ENCODE measurements at regions not wholly inside any gene's neighbourhood (a gene's known extent, or its start where the extent isn't known, plus 50 kb on each side); places are given as distances from the start of the nearest gene placed in this dataset.

DNA sequence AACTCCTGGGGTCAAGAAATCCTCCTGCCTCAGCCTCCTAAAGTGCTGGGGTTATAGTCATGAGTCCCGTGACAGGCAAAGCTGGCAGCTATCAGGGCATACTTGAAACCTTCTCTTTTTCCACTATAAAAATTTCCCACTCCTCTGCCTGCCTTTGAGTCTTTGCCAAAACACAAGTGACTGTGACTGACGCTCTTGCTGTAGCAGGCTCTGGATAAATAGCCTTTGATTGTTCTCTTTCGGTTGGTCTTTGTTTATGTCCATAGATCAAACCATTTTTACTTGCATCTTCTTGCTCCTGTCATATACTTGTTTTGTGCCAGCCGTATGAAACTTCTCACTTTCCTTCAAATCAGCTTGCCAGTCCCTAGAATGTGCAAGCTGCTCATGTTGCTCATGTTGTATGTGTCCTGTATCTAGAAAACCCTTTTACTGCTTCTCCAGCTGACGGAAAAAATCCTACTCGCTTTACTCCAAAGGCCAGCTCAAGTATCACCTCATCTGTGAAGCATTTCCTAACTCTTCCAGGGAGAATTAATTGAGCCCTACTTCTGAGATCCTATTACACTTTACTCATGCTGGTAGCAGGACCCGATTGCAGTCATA is 73.1 kb downstream of the RESF1 start:
- TF ChIP-seq, protein P1, sequence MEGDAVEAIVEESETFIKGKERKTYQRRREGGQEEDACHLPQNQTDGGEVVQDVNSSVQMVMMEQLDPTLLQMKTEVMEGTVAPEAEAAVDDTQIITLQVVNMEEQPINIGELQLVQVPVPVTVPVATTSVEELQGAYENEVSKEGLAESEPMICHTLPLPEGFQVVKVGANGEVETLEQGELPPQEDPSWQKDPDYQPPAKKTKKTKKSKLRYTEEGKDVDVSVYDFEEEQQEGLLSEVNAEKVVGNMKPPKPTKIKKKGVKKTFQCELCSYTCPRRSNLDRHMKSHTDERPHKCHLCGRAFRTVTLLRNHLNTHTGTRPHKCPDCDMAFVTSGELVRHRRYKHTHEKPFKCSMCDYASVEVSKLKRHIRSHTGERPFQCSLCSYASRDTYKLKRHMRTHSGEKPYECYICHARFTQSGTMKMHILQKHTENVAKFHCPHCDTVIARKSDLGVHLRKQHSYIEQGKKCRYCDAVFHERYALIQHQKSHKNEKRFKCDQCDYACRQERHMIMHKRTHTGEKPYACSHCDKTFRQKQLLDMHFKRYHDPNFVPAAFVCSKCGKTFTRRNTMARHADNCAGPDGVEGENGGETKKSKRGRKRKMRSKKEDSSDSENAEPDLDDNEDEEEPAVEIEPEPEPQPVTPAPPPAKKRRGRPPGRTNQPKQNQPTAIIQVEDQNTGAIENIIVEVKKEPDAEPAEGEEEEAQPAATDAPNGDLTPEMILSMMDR (conservative IDR thresholded peaks at IDR 0.05; ENCODE audit: low read depth, low read length): no peak
- DNase-seq (ENCODE audit: low read depth): peak; percentile 60
- H3K4me3 ChIP-seq (ENCODE audit: low read depth, low read length): no peak overlapping the region

DNA sequence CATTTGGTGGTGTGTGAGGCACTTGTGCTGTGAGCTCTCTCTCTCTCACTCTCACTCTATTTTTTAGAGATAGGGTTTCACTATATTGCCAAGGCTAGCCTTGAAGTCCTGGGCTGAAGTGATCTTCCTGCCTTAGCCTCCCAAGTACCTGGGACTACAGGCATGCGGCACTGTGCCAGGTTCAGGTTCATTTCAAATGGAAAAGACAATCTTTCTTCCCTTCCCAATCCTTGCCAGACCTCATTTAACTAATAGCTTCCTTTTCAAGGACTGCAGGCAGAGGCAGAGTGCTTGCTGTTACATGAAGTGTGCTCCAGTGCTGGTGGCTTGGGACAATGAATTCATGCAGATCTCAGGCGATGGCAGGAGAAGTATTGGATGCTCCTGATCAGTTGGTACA is 73.2 kb upstream of the BICD1 start:
- TF ChIP-seq, protein P1 (conservative IDR thresholded peaks at IDR 0.05; ENCODE audit: low read depth, low read length): no peak
- no peak overlapping the region for H3K4me3 ChIP-seq (ENCODE audit: low read depth, low read length)

DNA sequence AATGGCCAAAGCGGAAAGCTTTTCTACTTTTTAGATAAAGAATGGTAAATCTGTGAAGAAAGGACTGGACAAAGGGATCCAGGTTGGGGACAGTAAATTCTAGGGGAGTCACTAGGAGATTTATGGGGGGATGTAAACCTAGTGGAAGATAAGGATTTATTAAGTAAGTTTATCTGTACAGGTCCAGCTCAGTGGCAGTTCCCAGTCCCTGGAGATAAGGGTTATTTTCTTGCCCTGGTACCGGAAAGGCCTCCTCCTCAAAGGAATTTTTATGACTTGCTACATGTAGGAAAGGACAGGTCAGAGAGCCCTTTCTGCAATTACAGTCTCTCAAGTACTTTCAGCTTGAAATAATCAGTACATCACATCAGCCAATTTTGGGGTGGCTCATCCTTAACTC is 72.6 kb upstream of the BICD1 start:
- TF ChIP-seq, protein P1 (conservative IDR thresholded peaks at IDR 0.05; ENCODE audit: low read depth, low read length): no peak
- no peak overlapping the region for H3K4me3 ChIP-seq (ENCODE audit: low read depth, low read length)
- DNase-seq (ENCODE audit: low read depth): peak; percentile 16

More for the DNA sequence above, 73.2 kb upstream of the BICD1 start:
- DNase-seq (ENCODE audit: low read depth): no peak

DNA sequence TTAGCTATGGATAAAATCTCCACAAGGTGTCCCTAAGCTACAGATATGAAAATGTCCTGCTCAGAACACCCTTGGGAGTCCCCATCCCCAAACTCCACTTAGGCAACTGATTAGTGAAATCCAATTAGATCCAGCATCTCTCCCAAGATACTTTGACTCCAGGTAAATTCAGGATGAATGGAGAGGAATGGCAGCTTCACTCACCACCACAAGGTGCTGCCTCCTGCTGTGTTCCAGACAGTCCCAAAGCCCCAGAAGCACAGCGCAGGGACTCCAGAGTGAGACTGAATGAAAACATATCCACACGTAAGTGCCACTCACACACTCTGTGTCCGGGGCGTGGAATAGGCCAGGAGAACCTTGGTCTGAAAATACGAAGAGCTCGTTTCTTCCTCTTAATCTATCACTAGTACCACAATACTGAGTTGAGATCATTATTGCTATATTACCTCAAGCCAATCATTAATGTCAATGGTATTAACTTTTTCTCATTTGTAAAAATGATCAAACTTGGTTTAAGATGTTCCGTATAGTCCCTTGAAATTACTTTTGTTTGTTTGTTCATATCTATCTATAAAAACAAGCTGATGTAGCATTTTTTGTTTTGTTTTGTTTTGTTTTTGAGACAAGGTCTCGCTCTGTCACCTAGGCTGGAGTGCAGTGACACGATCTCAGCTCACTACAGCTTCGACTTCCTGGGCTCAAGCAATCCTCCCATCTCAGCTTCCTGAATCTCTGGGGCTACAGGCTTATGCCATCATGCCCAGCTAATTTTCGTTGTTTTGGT is 70.0 kb upstream of the BICD1 start:
- no peak overlapping the region for H3K4me3 ChIP-seq (ENCODE audit: low read depth, low read length)
- DNase-seq (ENCODE audit: low read depth): no peak
- TF ChIP-seq, protein P1 (conservative IDR thresholded peaks at IDR 0.05; ENCODE audit: low read depth, low read length): no peak

DNA sequence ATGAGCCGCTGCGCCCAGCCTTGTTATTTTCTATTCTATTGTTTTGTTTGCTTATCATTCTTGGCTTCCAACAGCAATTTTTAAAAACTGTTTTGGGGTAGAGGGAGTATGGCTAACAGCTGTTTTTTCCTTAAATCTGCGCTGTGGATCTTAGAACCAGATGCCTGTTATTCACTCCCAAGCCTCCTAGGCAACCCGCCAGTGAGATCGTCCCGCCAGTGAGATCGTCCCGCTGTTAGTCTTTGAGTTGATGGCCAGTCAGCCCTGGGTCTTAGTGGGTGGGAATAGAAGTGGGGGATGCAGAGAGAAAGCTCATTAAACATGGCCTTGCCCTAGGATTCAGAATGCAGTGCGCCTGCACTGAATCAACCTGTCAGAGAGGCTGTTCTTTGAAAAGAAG is 67.3 kb upstream of the BICD1 start:
- peak; percentile 19 for DNase-seq (ENCODE audit: low read depth)
- TF ChIP-seq, protein P1 (conservative IDR thresholded peaks at IDR 0.05; ENCODE audit: low read depth, low read length): no peak
- H3K4me3 ChIP-seq (ENCODE audit: low read depth, low read length): no peak overlapping the region

DNA sequence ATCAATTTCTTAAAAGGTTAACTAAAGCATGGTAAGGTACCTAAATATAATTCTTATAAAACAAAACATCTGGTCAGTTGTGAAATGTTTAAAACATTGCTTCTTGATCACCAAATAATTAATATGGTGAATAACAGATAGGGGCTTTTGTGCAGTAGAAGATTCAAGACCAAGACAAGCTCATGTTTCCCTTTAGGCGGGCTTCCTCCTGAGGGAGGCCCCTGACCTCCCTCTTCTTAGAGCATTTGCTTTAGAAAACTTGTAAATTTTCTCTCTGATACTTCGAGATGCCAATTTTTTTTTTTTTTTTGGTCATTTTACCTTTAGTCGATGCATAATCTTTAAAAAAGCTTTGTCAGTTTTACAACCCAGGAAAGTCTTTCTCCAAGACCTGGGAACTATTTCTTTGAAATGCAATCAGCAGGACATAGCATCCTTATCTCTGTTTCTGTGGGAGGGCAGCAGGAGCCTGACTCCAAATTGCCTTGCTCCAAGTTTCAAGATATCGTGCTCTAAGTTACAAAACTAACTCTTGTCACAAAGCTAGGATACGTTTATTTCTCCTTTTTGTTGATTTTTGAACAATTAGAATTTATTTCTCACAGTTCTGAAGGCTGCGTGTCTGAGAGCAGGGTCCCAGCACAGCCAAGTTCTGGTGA is 66.6 kb upstream of the BICD1 start:
- TF ChIP-seq, protein P1 (conservative IDR thresholded peaks at IDR 0.05; ENCODE audit: low read depth, low read length): no peak
- H3K4me3 ChIP-seq (ENCODE audit: low read depth, low read length): no peak overlapping the region
- DNase-seq (ENCODE audit: low read depth): no peak

Measured in choroid plexus epithelial cell (primary cell).